AG04450 (cell line): ENCODE measurements at regions not wholly inside any gene's neighbourhood (a gene's known extent, or its start where the extent isn't known, plus 50 kb on each side); places are given as distances from the start of the nearest gene placed in this dataset.
A peak's percentile ranks its signal among the peaks of the same experiment; 100 is the strongest.

Source experiments
- CTCF ChIA-PET: fragments of 300-600, 350-600 bp; formaldehyde crosslinking; extraction: SDS; loops from one replicate; lab custom pipeline; 2022; ENCODE audit warnings: antibody characterized with exemption, inconsistent platforms; lab: Charles Lee
- POLR2A ChIA-PET: fragments of 350-600 bp; formaldehyde crosslinking; extraction: SDS; loops from one replicate; lab custom pipeline; 2021; ENCODE audit warnings: antibody characterized with exemption, inconsistent platforms; lab: Yijun Ruan, JAX
- DNase-seq: peaks from one replicate; pipeline ENCODE4 v3.0.0-alpha.2; 2011; ENCODE audit warnings: low read depth, low spot score
- H3K27ac ChIP-seq: one replicate; pipeline ENCODE4 v1.5.1; 2012; ENCODE audit warnings: low read depth, low read length, control low read depth
- H3K27me3 ChIP-seq: one replicate; pipeline ENCODE4 v1.6.0; 2012; ENCODE audit warnings: low read length; ENCODE audit not compliant: control insufficient read depth, insufficient read depth
- H3K4me3 ChIP-seq: 2 replicates; pipeline ENCODE4 v1.5.1; 2011; ENCODE audit warnings: mild to moderate bottlenecking, low read depth, low read length, control low read depth
- H3K9me3 ChIP-seq: 2 replicates; pipeline ENCODE4 v1.5.1; 2012; ENCODE audit warnings: low read length; ENCODE audit not compliant: control insufficient read depth, insufficient read depth
- TF ChIP-seq, protein P1 (sequence below): IDR thresholded peaks from 2 replicates; pipeline ENCODE4 v1.5.1; 2011; ENCODE audit warnings: low read depth, low read length, control low read depth, inconsistent platforms

DNA sequence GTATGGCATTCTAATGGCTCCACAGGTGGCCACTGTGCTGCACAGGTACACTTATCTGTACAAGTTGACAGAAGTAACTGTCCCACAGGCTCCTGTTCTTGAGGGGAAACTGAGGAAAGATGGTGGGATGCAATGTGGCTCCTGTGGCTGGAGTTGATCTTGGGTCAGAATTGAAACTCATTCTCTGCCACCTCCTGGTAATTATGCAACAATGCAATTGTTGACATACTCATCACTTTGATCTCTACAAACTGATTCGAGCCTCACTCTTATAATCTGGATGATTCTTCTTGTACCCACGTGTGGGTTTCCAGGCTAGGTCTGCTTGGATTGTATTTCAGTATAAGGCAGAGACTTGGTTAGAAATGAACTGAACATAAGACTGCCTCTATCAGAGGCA, 148.8 kb downstream of the CCNG2 start:
- Histone ChIP-seq H3K9me3 (no peaks in the 10 kb centered on the region), H3K4me3 (no peak overlapping the region), H3K27me3 (no peaks in the 10 kb centered on the region), H3K27ac (no peak overlapping the region)
- TF ChIP-seq, protein P1, sequence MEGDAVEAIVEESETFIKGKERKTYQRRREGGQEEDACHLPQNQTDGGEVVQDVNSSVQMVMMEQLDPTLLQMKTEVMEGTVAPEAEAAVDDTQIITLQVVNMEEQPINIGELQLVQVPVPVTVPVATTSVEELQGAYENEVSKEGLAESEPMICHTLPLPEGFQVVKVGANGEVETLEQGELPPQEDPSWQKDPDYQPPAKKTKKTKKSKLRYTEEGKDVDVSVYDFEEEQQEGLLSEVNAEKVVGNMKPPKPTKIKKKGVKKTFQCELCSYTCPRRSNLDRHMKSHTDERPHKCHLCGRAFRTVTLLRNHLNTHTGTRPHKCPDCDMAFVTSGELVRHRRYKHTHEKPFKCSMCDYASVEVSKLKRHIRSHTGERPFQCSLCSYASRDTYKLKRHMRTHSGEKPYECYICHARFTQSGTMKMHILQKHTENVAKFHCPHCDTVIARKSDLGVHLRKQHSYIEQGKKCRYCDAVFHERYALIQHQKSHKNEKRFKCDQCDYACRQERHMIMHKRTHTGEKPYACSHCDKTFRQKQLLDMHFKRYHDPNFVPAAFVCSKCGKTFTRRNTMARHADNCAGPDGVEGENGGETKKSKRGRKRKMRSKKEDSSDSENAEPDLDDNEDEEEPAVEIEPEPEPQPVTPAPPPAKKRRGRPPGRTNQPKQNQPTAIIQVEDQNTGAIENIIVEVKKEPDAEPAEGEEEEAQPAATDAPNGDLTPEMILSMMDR: no peak
- POLR2A ChIA-PET: no interaction called here
- CTCF ChIA-PET: interaction anchor here (1.3 kb wide), 1 partner anchor 296 kb away, joined by 3 read pairs; no protein-coding TSS in a partner anchor
- no peak for DNase-seq

DNA sequence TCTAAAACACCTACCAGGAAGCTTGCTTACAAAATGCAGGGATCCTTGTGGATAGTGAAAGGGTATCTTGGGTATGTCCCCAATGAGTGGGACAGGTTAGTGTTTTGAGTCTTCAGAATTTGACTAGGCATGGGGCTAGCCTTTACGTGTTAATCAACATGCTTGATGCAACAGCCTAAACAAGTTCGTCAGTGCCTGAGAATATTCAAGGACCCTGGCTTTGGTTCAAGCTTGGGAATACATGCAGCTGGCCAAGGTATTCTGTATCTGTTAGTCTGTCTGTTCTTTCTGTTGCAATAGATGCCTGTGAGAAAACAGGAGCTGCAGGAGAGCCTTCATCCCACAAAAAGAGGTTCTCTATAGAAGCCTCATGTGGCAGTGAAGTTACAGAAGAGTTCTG, 149.5 kb downstream of the CCNG2 start:
- H3K4me3 ChIP-seq: no peak overlapping the region
- no peaks in the 10 kb centered on the region for H3K27me3 ChIP-seq
- H3K9me3 ChIP-seq: no peaks in the 10 kb centered on the region
- CTCF ChIA-PET: interaction anchor here (1.3 kb wide), 1 partner anchor 295 kb away, joined by 3 read pairs; no protein-coding TSS in a partner anchor
- H3K27ac ChIP-seq: no peak overlapping the region
- DNase-seq: no peak
- TF ChIP-seq, protein P1: no peak
- POLR2A ChIA-PET: no interaction called here

DNA sequence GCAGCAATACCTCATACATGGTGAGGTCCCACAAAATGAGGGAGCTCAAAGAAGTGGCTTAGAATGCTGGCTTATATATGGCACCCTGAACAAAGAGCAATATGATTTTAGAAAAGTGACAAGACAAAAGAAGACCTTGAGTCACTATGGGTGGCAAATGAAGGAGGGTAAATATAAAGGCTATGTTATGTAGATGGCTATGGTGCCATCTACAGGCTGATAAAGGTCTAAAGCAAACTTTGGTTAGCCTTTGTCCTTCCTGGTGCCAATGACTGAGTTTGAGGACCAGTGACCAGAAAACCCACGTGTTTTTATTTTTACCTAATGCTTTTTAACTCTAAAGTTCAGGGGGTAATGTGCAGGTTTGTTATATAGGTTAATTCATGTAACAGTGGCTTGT, 151.8 kb downstream of the CCNG2 start:
- POLR2A ChIA-PET: no interaction called here
- TF ChIP-seq, protein P1: peak; percentile 44

DNA sequence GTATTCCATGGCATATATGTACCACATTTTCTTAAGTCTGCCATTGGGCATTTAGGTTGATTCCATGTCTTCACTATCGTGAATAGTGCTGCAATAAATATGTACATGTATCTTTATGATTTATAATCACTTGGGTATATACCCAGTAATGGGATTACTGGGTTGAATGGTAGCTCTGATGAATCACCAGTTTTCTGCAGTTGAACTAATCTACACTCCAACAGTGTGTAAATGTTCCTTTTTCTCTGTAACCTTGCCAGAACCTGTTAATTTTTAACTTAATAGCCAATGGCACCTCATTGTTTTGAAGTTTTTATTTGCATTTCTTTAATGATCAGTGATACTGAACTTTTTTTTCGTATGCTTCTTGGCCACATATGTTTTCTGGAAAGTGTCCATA, 152.5 kb downstream of the CCNG2 start:
- no peak for DNase-seq
- Histone ChIP-seq H3K9me3 (no peaks in the 10 kb centered on the region), H3K27ac (no peak overlapping the region), H3K4me3 (no peak overlapping the region), H3K27me3 (no peaks in the 10 kb centered on the region)
- ChIA-PET CTCF (interaction anchor here (2.2 kb wide), 1 partner anchor 69 kb away, joined by 13 read pairs; no protein-coding TSS in a partner anchor), POLR2A (no interaction called here)
- TF ChIP-seq, protein P1: no peak

More for the DNA sequence above, 151.8 kb downstream of the CCNG2 start:
- Histone ChIP-seq H3K4me3 (no peak overlapping the region), H3K27ac (no peak overlapping the region), H3K27me3 (no peaks in the 10 kb centered on the region), H3K9me3 (no peaks in the 10 kb centered on the region)
- CTCF ChIA-PET: interaction anchor here (0.5 to 2.3 kb wide), 8 partner anchors 49 to 1362 kb away, joined by 3 to 13 read pairs (median 4); no protein-coding TSS in a partner anchor
- DNase-seq: peak; percentile 1

- ChIA-PET POLR2A (no interaction called here), CTCF (interaction anchor here (0.6 kb wide), 2 partner anchors 85 to 214 kb away, joined by 3 to 4 read pairs; no protein-coding TSS in a partner anchor)
- H3K27ac ChIP-seq: no peak overlapping the region
- no peak overlapping the region for H3K4me3 ChIP-seq
- H3K27me3 ChIP-seq: no peaks in the 10 kb centered on the region
- H3K9me3 ChIP-seq: no peaks in the 10 kb centered on the region
- DNase-seq: no peak
- TF ChIP-seq, protein P1: no peak
Observed at GRCh38 chr4:77310931-77311330, 153.9 kb downstream of the CCNG2 start.
